Duodenal mucosa (tissue), 2 donors: ENCODE measurements at regions not wholly inside any gene's neighbourhood (a gene's known extent, or its start where the extent isn't known, plus 50 kb on each side); places are given as distances from the start of the nearest gene placed in this dataset.
"Not testable (repeated sequence)": the region's sequence is repeated elsewhere in the genome, so short reads cannot be mapped to it uniquely, and the experiment has no call there.

ENCODE experiments used
- H3K27ac ChIP-seq: one replicate; pipeline ENCODE4 v1.7.0; 2013; ENCODE audit warnings: low read depth, low read length
- H3K27me3 ChIP-seq, 2 donors: one replicate each; pipeline ENCODE4 v1.7.0; 2013; ENCODE audit warnings: low read length in 2 of 2, control low read depth in 1 of 2; ENCODE audit not compliant: insufficient read depth in 2 of 2, control insufficient read depth in 1 of 2
- H3K36me3 ChIP-seq, 2 donors: one replicate each; pipeline ENCODE4 v1.7.0; 2013; ENCODE audit warnings: low read length in 2 of 2, control low read depth in 1 of 2; ENCODE audit not compliant: insufficient read depth in 2 of 2, control insufficient read depth in 1 of 2
- H3K4me1 ChIP-seq, 2 donors: one replicate each; pipeline ENCODE4 v1.7.0; 2013; ENCODE audit warnings: low read length in 2 of 2, control low read depth in 1 of 2; ENCODE audit not compliant: insufficient read depth in 2 of 2, control insufficient read depth in 1 of 2
- H3K4me3 ChIP-seq, 2 donors: one replicate each; pipeline ENCODE4 v1.7.0; 2013; ENCODE audit warnings: low read length in 2 of 2, low read depth in 1 of 2
- H3K9ac ChIP-seq, 2 donors: one replicate each; pipeline ENCODE4 v1.7.0; 2013; ENCODE audit warnings: low read length in 2 of 2, low read depth in 1 of 2
- H3K9me3 ChIP-seq, 2 donors: one replicate each; pipeline ENCODE4 v1.7.0; 2013; ENCODE audit warnings: low read length in 2 of 2, control low read depth in 1 of 2; ENCODE audit not compliant: control insufficient read depth in 1 of 2

DNA sequence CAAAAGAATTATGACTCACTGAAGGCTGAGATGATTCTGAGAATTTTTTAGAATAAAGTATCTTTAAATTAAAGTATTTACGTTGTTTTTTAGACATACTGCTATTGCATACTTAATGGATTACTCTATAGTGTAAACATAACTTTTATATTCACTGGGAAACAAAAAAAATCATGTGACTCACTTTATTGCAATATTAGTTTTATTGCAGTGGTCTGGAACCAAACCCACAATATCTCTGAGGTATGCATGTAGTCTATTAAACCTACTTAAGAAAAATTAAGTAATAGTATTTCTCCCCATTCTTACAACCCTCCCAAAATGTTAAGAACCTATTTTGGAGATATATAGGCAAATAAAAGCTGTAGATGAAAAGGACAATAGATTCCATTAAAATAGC, 142.9 kb upstream of the ZNF521 start:
- Histone ChIP-seq H3K4me3 (no peak overlapping the region), H3K9ac (no peak overlapping the region), H3K27ac (no peak overlapping the region), H3K36me3 (no peaks in the 10 kb centered on the region), H3K9me3 (no peaks in the 10 kb centered on the region), H3K4me1 (no peaks in the 10 kb centered on the region), H3K27me3 (no peaks in the 10 kb centered on the region)

DNA sequence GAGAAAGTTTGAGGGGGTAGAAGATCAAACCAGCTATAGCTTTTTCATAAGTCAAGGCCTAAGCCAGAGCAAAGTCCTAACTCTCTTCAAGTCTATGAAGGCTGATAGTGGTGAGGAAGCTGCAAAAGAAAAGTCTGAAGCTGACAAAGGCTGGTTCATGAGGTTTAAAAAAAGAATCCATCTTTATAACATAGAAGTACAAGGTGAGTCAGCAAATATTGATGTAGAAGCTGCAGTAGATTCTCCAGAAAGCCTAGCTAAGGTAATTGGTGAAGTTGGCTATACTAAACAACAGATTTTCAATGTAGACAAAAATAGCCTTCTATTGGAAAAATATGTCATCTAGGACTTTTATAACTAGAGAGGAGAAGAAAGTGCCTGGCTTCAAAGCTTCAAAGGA, 141.4 kb upstream of the ZNF521 start:
- Histone ChIP-seq H3K9me3 (no peaks in the 10 kb centered on the region), H3K27ac (no peak overlapping the region), H3K4me1 (no peaks in the 10 kb centered on the region), H3K27me3 (no peaks in the 10 kb centered on the region), H3K4me3 (no peak overlapping the region), H3K36me3 (no peaks in the 10 kb centered on the region), H3K9ac (no peak overlapping the region)

DNA sequence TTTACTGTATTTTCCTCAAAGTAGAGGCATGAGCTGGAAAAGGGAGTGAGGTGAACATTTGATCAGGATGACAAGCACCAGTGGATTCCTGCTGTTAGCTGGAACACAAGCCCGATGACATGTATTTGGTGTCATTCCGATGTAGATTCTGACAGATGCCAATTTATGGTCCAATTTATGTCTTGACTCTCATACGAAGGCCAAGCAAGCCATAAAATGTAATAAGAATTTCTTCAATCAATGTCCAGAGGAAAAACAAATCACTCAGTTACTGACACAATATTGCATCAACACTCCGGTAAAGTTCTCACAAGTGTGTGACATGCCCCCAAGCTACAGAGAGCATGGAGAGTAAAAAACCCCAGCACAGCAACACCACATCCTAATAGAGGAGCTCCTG, 138.3 kb upstream of the ZNF521 start:
- no peak overlapping the region for H3K27ac ChIP-seq
- no peaks in the 10 kb centered on the region for H3K9me3 ChIP-seq
- no peak overlapping the region for H3K4me3 ChIP-seq

DNA sequence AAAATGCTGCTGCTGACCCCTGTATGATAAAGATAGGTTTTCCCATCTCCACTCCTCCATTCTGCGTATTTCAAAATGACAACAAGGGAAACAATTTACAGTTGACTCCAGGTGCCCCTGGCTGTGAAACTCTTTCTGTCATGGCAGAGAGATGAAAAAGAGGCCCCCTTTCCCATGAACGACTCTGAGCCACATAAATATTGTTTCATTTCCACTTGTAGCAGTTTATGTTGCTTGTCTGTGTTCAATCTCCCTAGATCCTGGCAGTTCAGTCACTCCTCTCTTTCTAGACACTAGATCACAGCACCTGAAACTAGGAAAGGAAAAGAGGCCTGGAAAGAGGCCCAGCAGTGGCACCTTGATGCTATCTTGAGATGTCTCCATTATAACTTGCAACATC, 121.0 kb upstream of the ZNF521 start:
- Histone ChIP-seq H3K27me3 (no peaks in the 10 kb centered on the region), H3K4me1 (no peaks in the 10 kb centered on the region), H3K27ac (no peak overlapping the region), H3K36me3 (no peaks in the 10 kb centered on the region), H3K9me3 (no peaks in the 10 kb centered on the region), H3K4me3 (no peak overlapping the region), H3K9ac (no peak overlapping the region)

More for the DNA sequence above, 138.3 kb upstream of the ZNF521 start:
- H3K4me1 ChIP-seq = no peaks in the 10 kb centered on the region
- no peaks in the 10 kb centered on the region for H3K36me3 ChIP-seq
- H3K9ac ChIP-seq = no peak overlapping the region
- H3K27me3 ChIP-seq = no peaks in the 10 kb centered on the region

DNA sequence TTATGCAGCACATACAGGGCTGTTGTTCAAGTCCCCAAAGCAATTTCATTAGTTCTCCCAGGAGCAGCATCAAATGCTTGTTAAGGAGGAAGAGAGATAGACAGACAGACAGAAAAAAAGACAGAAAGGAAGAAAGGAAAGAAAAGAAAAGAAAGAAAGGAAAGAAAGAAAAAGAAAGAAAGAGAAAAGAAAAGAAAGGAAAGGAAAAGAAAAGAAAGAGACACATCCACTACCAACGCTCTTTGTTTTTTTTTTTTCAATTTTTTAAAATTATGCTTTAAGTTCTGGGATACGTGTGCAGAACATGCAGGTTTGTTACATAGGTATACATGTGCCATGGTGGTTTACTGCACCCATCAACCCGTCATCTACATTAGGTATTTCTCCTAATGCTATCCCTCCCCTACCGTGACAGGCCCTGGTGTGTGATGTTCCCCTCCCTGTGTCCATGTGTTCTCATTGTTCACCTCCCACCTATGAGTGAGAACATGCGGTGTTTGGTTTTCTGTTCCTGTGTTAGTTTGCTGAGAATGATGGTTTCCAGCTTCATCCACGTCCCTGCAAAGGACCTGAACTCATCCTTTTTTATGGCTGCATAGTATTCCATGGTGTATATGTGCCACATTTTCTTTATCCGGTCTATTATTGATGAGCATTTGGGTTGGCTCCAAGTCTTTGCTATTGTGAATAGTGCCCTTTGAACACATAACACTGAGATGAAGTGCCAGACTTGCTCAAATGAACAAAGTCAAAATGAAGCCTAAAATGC, 119.0 kb upstream of the ZNF521 start:
- H3K27ac ChIP-seq, H3K27me3 ChIP-seq, H3K36me3 ChIP-seq, H3K9ac ChIP-seq, H3K4me3 ChIP-seq, H3K9me3 ChIP-seq, H3K4me1 ChIP-seq: not testable (repeated sequence)

DNA sequence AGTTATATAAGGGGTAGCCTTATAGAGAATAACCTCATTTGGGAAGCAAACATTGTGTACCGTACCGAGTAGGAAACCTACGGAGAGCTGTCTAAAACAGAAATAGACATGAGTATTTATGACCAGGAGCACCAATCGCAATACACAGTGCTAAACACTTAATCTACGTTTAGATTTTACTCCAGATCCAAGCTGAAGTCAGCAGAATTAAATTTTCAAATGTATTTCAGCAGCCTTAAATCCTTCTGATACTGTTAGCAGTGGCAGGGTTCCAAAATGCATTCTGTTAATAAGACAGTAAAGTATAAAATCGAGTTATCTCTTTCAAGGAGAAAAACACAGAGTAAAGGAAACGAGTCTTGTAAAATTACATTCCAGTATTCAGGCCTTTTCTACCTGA, 118.1 kb upstream of the ZNF521 start:
- Histone ChIP-seq H3K27ac (no peak overlapping the region), H3K9ac (no peak overlapping the region), H3K9me3 (no peaks in the 10 kb centered on the region), H3K4me1 (no peaks in the 10 kb centered on the region), H3K27me3 (no peaks in the 10 kb centered on the region), H3K36me3 (no peaks in the 10 kb centered on the region), H3K4me3 (no peak overlapping the region)

GRCh38 chr18:25469489-25469888, 117.5 kb upstream of the ZNF521 start:
- Histone ChIP-seq H3K27ac (no peak overlapping the region), H3K4me1 (no peaks in the 10 kb centered on the region), H3K4me3 (no peak overlapping the region), H3K9ac (no peak overlapping the region), H3K36me3 (no peaks in the 10 kb centered on the region), H3K9me3 (no peaks in the 10 kb centered on the region), H3K27me3 (no peaks in the 10 kb centered on the region)

- Histone ChIP-seq H3K4me3 (no peak overlapping the region), H3K27ac (no peak overlapping the region), H3K4me1 (no peaks in the 10 kb centered on the region), H3K27me3 (no peaks in the 10 kb centered on the region), H3K9ac (no peak overlapping the region), H3K9me3 (no peaks in the 10 kb centered on the region), H3K36me3 (no peaks in the 10 kb centered on the region)
These were observed 115.4 kb upstream of the ZNF521 start for GRCh38 chr18:25467226-25467987.

DNA sequence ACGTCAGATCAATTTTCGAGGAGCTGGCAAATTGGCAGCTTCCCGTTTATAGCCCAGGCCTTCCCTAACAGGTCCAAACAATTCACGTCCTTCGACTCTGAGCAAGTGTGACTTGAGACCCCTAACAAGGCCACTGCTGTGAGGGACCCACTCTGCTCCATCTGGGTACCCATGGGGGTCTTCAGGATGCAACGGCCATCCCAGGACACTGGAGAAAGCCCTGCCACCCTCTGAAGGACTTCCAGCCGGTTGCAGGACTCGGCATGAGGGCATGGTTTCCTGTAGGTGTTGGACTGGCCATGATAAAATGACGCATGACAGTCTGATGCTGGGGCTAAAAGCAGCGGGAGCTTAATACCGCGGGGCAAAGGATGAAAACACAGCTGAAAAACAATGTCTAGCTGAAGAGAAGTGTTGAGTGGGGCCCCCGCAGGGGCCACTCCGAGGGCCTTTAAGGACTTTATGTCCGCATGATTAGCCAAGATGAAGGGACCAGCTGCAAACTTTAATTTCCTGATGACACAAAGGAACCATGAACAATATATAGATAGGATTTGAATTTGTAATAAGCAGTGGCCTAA, 113.3 kb upstream of the ZNF521 start:
- H3K9me3 ChIP-seq = no peaks in the 10 kb centered on the region
- H3K27me3 ChIP-seq = no peaks in the 10 kb centered on the region
- H3K27ac ChIP-seq = no peak overlapping the region
- H3K4me3 ChIP-seq = no peak overlapping the region
- no peaks in the 10 kb centered on the region for H3K4me1 ChIP-seq
- H3K36me3 ChIP-seq = no peaks in the 10 kb centered on the region
- H3K9ac ChIP-seq = no peak overlapping the region

DNA sequence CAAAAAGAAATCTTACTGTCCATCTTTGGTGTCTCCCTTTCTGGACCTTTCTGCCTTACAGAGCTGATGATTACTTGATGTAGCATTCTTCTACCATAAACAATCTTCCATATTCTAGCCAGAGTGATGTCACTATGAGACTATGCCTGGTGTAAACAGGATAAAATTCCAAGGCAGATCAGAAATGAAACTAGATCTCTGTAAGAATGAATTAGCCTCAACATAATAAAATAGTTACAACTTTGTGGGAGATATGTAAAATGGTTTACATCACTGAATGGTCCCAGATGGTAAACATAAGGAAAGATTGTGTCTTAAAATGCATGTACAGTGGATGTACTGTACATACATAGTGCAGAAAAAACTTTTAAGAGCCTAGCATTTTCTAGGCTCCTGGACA, 112.3 kb upstream of the ZNF521 start:
- H3K9ac ChIP-seq = no peak overlapping the region
- H3K27me3 ChIP-seq = no peaks in the 10 kb centered on the region
- no peak overlapping the region for H3K27ac ChIP-seq
- H3K36me3 ChIP-seq = no peaks in the 10 kb centered on the region
- no peaks in the 10 kb centered on the region for H3K4me1 ChIP-seq
- H3K4me3 ChIP-seq = no peak overlapping the region
- H3K9me3 ChIP-seq = no peaks in the 10 kb centered on the region
